ENCODE measurements at regions not wholly inside any gene's neighbourhood (a gene's known extent, or its start where the extent isn't known, plus 50 kb on each side); places are given as distances from the start of the nearest gene placed in this dataset.

DNA sequence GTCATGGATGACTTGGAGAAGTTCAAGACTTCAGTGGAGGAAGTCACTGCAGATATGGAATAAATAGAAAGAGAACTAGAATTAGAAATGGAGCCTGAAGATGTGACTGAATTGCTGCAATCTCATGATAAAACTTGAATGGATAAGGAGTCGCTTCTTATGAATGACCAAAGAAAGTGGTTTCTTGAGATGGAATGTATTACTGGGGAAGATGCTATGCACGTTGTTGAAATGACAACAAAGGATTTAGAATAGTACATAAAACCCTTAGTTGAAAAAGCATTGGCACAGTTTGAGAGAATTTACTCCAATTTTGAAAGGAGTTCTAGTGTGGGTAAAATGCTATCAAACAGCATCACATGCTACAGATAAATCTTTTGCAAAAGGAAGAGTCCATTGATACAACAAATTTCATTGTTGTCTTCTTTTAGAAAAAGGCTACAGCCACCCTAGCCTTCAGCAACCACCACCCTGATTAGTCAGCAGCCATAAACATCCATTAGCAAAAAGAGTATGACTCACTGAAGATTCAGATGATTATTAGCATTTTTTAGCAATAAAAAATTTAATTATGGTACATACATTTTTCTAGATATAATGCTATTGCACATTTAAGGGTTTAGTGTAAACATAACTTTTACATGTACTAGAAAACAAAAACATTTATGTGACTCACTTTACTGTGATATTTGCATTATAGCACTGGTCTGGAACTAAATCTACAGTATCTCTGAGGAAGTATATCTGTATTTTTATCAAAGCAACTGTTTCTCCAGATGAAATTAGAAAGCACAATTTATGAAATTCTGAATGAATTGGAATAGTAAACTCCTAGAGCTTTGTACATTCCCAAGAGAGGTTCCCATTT is 110.5 kb upstream of the TACR1 start:
- ChIA-PET CTCF (ENCODE audit: low intra/inter-chr PET ratio) (no interaction called here), POLR2A (no interaction called here)
- H3K4me3 ChIP-seq = no peak overlapping the region
- H3K9ac ChIP-seq (ENCODE audit: insufficient read depth in 1 of 2, low read depth in 2 of 2, low read length in 2 of 2) = no peak overlapping the region
- no peak for DNase-seq (ENCODE audit: extremely low read depth in 1 of 4, low spot score in 3 of 4)
- H3K9me3 ChIP-seq (replicated peaks; ENCODE audit: control insufficient read depth, insufficient read depth, low read depth, low read length) = no peaks in the 10 kb centered on the region
- WGBS (ENCODE audit: insufficient coverage, low coverage, missing lambda C conversion rate) = 0% methylated on average over 2 of the region's 2 CpGs
- H4K20me1 ChIP-seq (replicated peaks; ENCODE audit: control insufficient read depth, insufficient read depth, low read length) = no peaks in the 10 kb centered on the region
- no peak overlapping the region for H2AFZ ChIP-seq (ENCODE audit: low read depth, low read length)
- BruUV-seq (replicated peaks) = no TSS peak
- no peaks in the 10 kb centered on the region for H3K9me1 ChIP-seq (ENCODE audit: control insufficient read depth, insufficient read depth, low read length)
- H3K27me3 ChIP-seq (ENCODE audit: control insufficient read depth in 2 of 2, insufficient read depth in 2 of 2, low read length in 2 of 2) = no peaks in the 10 kb centered on the region; a peak in 1 of 5 replicates
- TF ChIP-seq ZFP36 (IDR thresholded peaks at IDR 0.05; ENCODE audit: low read depth, low read length, partially characterized antibody) = no peak
- TF ChIP-seq ZNF224 (CRISPR knock-in tag; IDR thresholded peaks at IDR 0.05) = no peak
- no peak for TF ChIP-seq POLR3A (IDR thresholded peaks at IDR 0.05; ENCODE audit: borderline replicate concordance, extremely low read depth, insufficient read depth, insufficient read length)
- TF ChIP-seq, protein P1, sequence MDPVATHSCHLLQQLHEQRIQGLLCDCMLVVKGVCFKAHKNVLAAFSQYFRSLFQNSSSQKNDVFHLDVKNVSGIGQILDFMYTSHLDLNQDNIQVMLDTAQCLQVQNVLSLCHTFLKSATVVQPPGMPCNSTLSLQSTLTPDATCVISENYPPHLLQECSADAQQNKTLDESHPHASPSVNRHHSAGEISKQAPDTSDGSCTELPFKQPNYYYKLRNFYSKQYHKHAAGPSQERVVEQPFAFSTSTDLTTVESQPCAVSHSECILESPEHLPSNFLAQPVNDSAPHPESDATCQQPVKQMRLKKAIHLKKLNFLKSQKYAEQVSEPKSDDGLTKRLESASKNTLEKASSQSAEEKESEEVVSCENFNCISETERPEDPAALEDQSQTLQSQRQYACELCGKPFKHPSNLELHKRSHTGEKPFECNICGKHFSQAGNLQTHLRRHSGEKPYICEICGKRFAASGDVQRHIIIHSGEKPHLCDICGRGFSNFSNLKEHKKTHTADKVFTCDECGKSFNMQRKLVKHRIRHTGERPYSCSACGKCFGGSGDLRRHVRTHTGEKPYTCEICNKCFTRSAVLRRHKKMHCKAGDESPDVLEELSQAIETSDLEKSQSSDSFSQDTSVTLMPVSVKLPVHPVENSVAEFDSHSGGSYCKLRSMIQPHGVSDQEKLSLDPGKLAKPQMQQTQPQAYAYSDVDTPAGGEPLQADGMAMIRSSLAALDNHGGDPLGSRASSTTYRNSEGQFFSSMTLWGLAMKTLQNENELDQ (CRISPR knock-in tag; IDR thresholded peaks at IDR 0.05; ENCODE audit: borderline replicate concordance) = no peak
- TF ChIP-seq, protein P2, sequence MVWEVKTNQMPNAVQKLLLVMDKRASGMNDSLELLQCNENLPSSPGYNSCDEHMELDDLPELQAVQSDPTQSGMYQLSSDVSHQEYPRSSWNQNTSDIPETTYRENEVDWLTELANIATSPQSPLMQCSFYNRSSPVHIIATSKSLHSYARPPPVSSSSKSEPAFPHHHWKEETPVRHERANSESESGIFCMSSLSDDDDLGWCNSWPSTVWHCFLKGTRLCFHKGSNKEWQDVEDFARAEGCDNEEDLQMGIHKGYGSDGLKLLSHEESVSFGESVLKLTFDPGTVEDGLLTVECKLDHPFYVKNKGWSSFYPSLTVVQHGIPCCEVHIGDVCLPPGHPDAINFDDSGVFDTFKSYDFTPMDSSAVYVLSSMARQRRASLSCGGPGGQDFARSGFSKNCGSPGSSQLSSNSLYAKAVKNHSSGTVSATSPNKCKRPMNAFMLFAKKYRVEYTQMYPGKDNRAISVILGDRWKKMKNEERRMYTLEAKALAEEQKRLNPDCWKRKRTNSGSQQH (CRISPR knock-in tag; IDR thresholded peaks at IDR 0.05) = no peak
- no peak for TF ChIP-seq HDAC3 (IDR thresholded peaks at IDR 0.05; ENCODE audit: borderline replicate concordance, partially characterized antibody)
- TF ChIP-seq CHD4 (IDR thresholded peaks at IDR 0.05; ENCODE audit: insufficient read depth, insufficient replicate concordance, low read depth, low read length, poor library complexity, severe bottlenecking) = no peak
- TF ChIP-seq NR4A1 (CRISPR knock-in tag; IDR thresholded peaks at IDR 0.05) = no peak
- no peak for TF ChIP-seq NR4A1 (tag; IDR thresholded peaks at IDR 0.05)
- intact Hi-C loops (cut with micrococcal nuclease) (loop anchor here (5.0 to 10.0 kb wide), 2 partner anchors 92 to 295 kb away; no protein-coding TSS in a partner anchor), in situ Hi-C loops (cut with MboI) (no loop called here)
- no peak overlapping the region for H3K27ac ChIP-seq (ENCODE audit: extremely low read depth, low read depth, low read length)
- peaks cover 0 to 5% of the 10 kb centered on the region in 2 experiments; a peak in 1 of 5 replicates for H3K4me1 ChIP-seq (replicated peaks in 1 of 2; ENCODE audit: control insufficient read depth in 2 of 2, insufficient read depth in 2 of 2, low read length in 2 of 2)
- ATAC-seq = no peak
- no peak overlapping the region for H3K4me2 ChIP-seq (ENCODE audit: insufficient read depth, low read length)
- no peak for FAIRE-seq
- no peaks in the 10 kb centered on the region for H3K79me2 ChIP-seq (ENCODE audit: control insufficient read depth, insufficient read depth, low read length)
- H3K36me3 ChIP-seq (ENCODE audit: control insufficient read depth, insufficient read depth, low read length) = no peaks in the 10 kb centered on the region

Data from K562 (cell line).